ENCODE measurements at regions not wholly inside any gene's neighbourhood (a gene's known extent, or its start where the extent isn't known, plus 50 kb on each side); places are given as distances from the start of the nearest gene placed in this dataset.
"Not testable (repeated sequence)": the region's sequence is repeated elsewhere in the genome, so short reads cannot be mapped to it uniquely, and the experiment has no call there.

- H3K27ac ChIP-seq = no peak overlapping the region
- H3K9me3 ChIP-seq (replicated peaks) = 0 out of 2 replicates have a peak, but pooled peaks cover 6% of the 10 kb centered on the region
- H3K4me3 ChIP-seq = no peak overlapping the region
- no peaks in the 10 kb centered on the region for H3K27me3 ChIP-seq (replicated peaks)
- H3K36me3 ChIP-seq = no peaks in the 10 kb centered on the region
- H3K4me1 ChIP-seq (replicated peaks) = no peaks in the 10 kb centered on the region
- DNase-seq (ENCODE audit: low read depth in 1 of 2, low spot score in 2 of 2) = no peak
These were observed 110.8 kb upstream of the GREM2 start for GRCh38 chr1:240722788-240723187.

GRCh38 chr1:240720976-240721375 is 109.0 kb upstream of the GREM2 start:
- 0 out of 2 replicates have a peak, but pooled peaks cover under 1% of the 10 kb centered on the region for H3K9me3 ChIP-seq (replicated peaks)
- no peak for DNase-seq (ENCODE audit: low read depth in 1 of 2, low spot score in 2 of 2)
- no peak overlapping the region for H3K27ac ChIP-seq
- H3K4me3 ChIP-seq = no peak overlapping the region
- no peaks in the 10 kb centered on the region for H3K4me1 ChIP-seq (replicated peaks)
- H3K36me3 ChIP-seq = no peaks in the 10 kb centered on the region
- H3K27me3 ChIP-seq (replicated peaks) = no peaks in the 10 kb centered on the region

GRCh38 chr1:240719953-240720700 is 108.2 kb upstream of the GREM2 start:
- Histone ChIP-seq H3K4me3 (no peak overlapping the region), H3K4me1 (replicated peaks) (no peaks in the 10 kb centered on the region), H3K27ac (no peak overlapping the region), H3K27me3 (replicated peaks) (no peaks in the 10 kb centered on the region), H3K9me3 (replicated peaks) (no peaks in the 10 kb centered on the region), H3K36me3 (no peaks in the 10 kb centered on the region)
- DNase-seq (ENCODE audit: low read depth in 1 of 2, low spot score in 2 of 2) = no peak

DNA sequence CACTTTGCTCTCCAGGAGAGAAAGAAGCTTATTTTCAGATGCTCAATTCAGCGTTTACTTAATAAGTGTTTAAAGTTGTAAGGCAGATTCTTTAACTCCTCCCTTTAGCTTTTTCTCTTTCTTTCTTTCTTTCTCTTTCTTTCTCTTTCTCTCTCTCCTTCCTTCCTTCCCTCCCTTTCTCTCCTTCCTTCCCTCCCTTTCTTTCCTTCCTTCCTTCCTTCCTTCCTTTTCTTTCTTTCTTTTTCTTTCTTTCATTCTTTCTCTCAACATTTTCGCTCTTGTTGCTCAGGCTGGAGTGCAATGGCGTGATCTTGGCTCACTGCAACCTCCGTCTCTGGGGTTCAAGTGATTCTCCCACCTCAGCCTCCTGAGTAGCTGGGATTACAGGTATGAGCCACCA is 104.6 kb upstream of the GREM2 start:
- H3K4me3 ChIP-seq; DNase-seq (ENCODE audit: low read depth in 1 of 2, low spot score in 2 of 2); H3K36me3 ChIP-seq; H3K9me3 ChIP-seq (replicated peaks); H3K4me1 ChIP-seq (replicated peaks); H3K27ac ChIP-seq; H3K27me3 ChIP-seq (replicated peaks): not testable (repeated sequence)

GRCh38 chr1:240714568-240715292 is 102.8 kb upstream of the GREM2 start:
- Histone ChIP-seq H3K9me3 (replicated peaks) (no peaks in the 10 kb centered on the region), H3K36me3 (no peaks in the 10 kb centered on the region), H3K27ac (no peak overlapping the region), H3K27me3 (replicated peaks) (no peaks in the 10 kb centered on the region), H3K4me3 (no peak overlapping the region), H3K4me1 (replicated peaks) (no peaks in the 10 kb centered on the region)
- no peak for DNase-seq (ENCODE audit: low read depth in 1 of 2, low spot score in 2 of 2)

DNA sequence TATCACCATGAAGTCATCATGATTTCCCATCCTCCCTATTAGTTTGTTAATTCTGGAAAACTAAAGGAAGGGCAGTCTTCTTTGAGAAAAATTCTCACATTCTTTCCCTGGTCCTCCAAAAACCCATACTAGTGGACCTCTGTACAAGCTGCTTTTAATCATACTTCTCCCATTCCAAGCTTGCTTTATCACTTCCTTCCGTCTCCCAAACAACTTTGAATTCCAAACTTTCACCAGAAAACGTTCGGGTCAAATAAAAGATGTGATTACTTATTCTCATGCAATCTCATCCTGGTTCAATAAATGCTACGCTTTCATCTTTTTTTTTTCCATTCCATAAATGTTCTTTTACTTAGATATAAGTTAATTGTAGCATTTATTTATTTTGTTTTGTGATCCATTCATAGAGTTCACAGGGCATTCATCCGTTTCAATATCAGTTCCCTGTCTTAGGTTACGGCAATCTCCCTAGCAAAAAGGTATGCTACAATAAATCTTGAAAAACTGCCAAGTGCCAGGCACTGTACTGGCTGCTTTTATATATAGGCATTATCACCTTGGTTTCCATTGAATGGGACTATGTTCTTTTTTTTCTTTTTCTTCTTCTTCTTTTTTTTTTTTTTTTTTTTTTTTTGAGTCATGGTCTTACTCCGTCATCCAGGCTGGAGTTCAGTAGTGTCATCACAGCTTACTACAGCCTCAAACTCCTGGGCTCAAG is 100.2 kb upstream of the GREM2 start:
- no peaks in the 10 kb centered on the region for H3K4me1 ChIP-seq (replicated peaks)
- no peak for DNase-seq (ENCODE audit: low read depth in 1 of 2, low spot score in 2 of 2)
- H3K27me3 ChIP-seq (replicated peaks) = peaks cover 7% of the 10 kb centered on the region
- no peaks in the 10 kb centered on the region for H3K9me3 ChIP-seq (replicated peaks)
- H3K36me3 ChIP-seq = no peaks in the 10 kb centered on the region
- H3K4me3 ChIP-seq = no peak overlapping the region
- no peak overlapping the region for H3K27ac ChIP-seq

DNA sequence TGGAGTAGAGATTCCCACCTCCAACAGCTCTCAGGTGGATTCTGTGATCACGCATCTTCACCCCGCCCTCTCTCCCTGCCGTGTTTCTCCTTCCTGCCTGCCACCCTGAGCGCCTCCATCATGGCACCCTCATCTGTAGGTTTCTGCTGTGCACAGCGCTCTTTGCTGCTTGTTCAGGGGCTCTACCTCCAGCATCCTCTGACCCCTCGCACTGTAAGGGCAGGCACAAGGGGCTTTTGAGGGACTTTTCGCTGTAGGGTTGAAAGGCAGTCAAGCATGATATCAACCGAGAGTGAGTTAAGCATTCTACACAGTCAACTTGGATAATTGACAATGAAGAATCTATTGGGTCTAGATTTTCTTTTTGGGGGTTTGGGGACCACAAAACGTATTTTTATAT is 99.1 kb upstream of the GREM2 start:
- no peak overlapping the region for H3K4me3 ChIP-seq
- no peak overlapping the region for H3K27ac ChIP-seq
- no peaks in the 10 kb centered on the region for H3K4me1 ChIP-seq (replicated peaks)

GRCh38 chr1:240709676-240710075 is 97.7 kb upstream of the GREM2 start:
- DNase-seq (ENCODE audit: low read depth in 1 of 2, low spot score in 2 of 2) = no peak
- Histone ChIP-seq H3K36me3 (no peaks in the 10 kb centered on the region), H3K9me3 (replicated peaks) (no peaks in the 10 kb centered on the region), H3K27ac (no peak overlapping the region), H3K4me1 (replicated peaks) (no peaks in the 10 kb centered on the region), H3K27me3 (replicated peaks) (peaks cover 12% of the 10 kb centered on the region), H3K4me3 (no peak overlapping the region)

More for the DNA sequence above, 99.1 kb upstream of the GREM2 start:
- no peaks in the 10 kb centered on the region for H3K36me3 ChIP-seq
- H3K9me3 ChIP-seq (replicated peaks) = no peaks in the 10 kb centered on the region
- peaks cover 12% of the 10 kb centered on the region for H3K27me3 ChIP-seq (replicated peaks)
- no peak for DNase-seq (ENCODE audit: low read depth in 1 of 2, low spot score in 2 of 2)

GRCh38 chr1:240706150-240706935 is 94.4 kb upstream of the GREM2 start:
- H3K9me3 ChIP-seq (replicated peaks) = no peaks in the 10 kb centered on the region
- H3K27ac ChIP-seq = no peak overlapping the region
- no peak overlapping the region for H3K4me3 ChIP-seq
- H3K27me3 ChIP-seq (replicated peaks) = peaks cover 12% of the 10 kb centered on the region
- no peak for DNase-seq (ENCODE audit: low read depth in 1 of 2, low spot score in 2 of 2)
- H3K4me1 ChIP-seq (replicated peaks) = no peaks in the 10 kb centered on the region
- no peaks in the 10 kb centered on the region for H3K36me3 ChIP-seq

GRCh38 chr1:240705579-240705978 is 93.6 kb upstream of the GREM2 start:
- Histone ChIP-seq H3K36me3 (no peaks in the 10 kb centered on the region), H3K9me3 (replicated peaks) (no peaks in the 10 kb centered on the region), H3K4me1 (replicated peaks) (no peaks in the 10 kb centered on the region), H3K27ac (no peak overlapping the region), H3K27me3 (replicated peaks) (peaks cover 12% of the 10 kb centered on the region), H3K4me3 (no peak overlapping the region)
- DNase-seq (ENCODE audit: low read depth in 1 of 2, low spot score in 2 of 2) = no peak

DNA sequence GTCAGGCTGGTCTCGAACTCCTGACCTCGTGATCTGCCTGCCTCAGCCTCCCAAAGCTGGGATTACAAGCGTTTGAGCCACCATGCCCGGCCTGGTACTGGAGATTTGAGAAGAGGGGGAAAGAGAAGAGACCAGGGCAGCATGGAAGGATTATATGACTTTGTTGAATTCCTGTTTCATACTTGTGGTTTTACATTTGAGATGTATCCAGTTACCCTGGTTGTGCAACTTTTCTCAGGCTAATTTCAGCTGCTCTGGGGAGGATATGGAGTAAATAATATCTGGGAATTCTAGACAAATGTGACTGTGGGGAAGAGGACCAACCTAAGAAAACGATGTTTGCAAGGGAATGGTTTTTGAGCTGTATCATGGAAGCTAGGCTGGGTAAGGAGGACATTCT is 89.5 kb upstream of the GREM2 start:
- Histone ChIP-seq H3K9me3 (replicated peaks) (no peaks in the 10 kb centered on the region), H3K4me3 (no peak overlapping the region), H3K27me3 (replicated peaks) (peaks cover 11% of the 10 kb centered on the region), H3K4me1 (replicated peaks) (no peaks in the 10 kb centered on the region), H3K27ac (no peak overlapping the region), H3K36me3 (no peaks in the 10 kb centered on the region)
- DNase-seq (ENCODE audit: low read depth in 1 of 2, low spot score in 2 of 2) = no peak

- H3K9me3 ChIP-seq (replicated peaks) = no peaks in the 10 kb centered on the region
- H3K27ac ChIP-seq = no peak overlapping the region
- H3K4me1 ChIP-seq (replicated peaks) = peaks cover 9% of the 10 kb centered on the region
- no peak overlapping the region for H3K4me3 ChIP-seq
- no peaks in the 10 kb centered on the region for H3K36me3 ChIP-seq
- no peak for DNase-seq (ENCODE audit: low read depth in 1 of 2, low spot score in 2 of 2)
- peaks cover 18% of the 10 kb centered on the region for H3K27me3 ChIP-seq (replicated peaks)
These were observed 83.5 kb upstream of the GREM2 start for GRCh38 chr1:240695416-240695815.

GRCh38 chr1:240693844-240694243 is 81.9 kb upstream of the GREM2 start:
- Histone ChIP-seq H3K27ac (no peak overlapping the region), H3K27me3 (replicated peaks) (peaks cover 13% of the 10 kb centered on the region), H3K4me1 (replicated peaks) (peaks cover 20% of the 10 kb centered on the region), H3K36me3 (no peaks in the 10 kb centered on the region), H3K9me3 (replicated peaks) (no peaks in the 10 kb centered on the region), H3K4me3 (no peak overlapping the region)
- DNase-seq (ENCODE audit: low read depth in 1 of 2, low spot score in 2 of 2) = no peak

Measured in SJSA1 (cell line).